H9 (cell line): ENCODE measurements at regions not wholly inside any gene's neighbourhood (a gene's known extent, or its start where the extent isn't known, plus 50 kb on each side); places are given as distances from the start of the nearest gene placed in this dataset.

Source experiments
- DNase-seq: peaks from one replicate; pipeline ENCODE4 v3.0.0-alpha.2; 2017
- H2AFZ ChIP-seq: one replicate; pipeline ENCODE4 v1.6.1; 2013; ENCODE audit warnings: mild to moderate bottlenecking, low read length, control low read depth, moderate library complexity
- H2AK5ac ChIP-seq: 2 replicates; pipeline ENCODE4 v1.6.1; 2013; ENCODE audit warnings: low read length, control low read depth, mixed read lengths; ENCODE audit not compliant: insufficient read length
- H2BK120ac ChIP-seq: one replicate; pipeline ENCODE4 v1.6.1; 2013; ENCODE audit warnings: low read depth, mild to moderate bottlenecking, low read length, control low read depth, inconsistent platforms; ENCODE audit not compliant: poor library complexity, severe bottlenecking
- H2BK12ac ChIP-seq: 2 replicates; pipeline ENCODE4 v1.6.1; 2013; ENCODE audit warnings: low read length, control low read depth, mixed read lengths, low read depth; ENCODE audit not compliant: insufficient read length
- H2BK15ac ChIP-seq: 2 replicates; pipeline ENCODE4 v1.6.1; 2013; ENCODE audit warnings: low read depth, low read length, control low read depth
- H2BK20ac ChIP-seq: one replicate; pipeline ENCODE4 v1.6.1; 2013; ENCODE audit warnings: low read depth, mild to moderate bottlenecking, low read length, control low read depth, inconsistent platforms; ENCODE audit not compliant: poor library complexity, severe bottlenecking
- H2BK5ac ChIP-seq: 2 replicates; pipeline ENCODE4 v1.6.1; 2013; ENCODE audit warnings: low read length, control low read depth, mixed read lengths; ENCODE audit not compliant: insufficient read length
- H3K14ac ChIP-seq: 2 replicates; pipeline ENCODE4 v1.6.1; 2013; ENCODE audit warnings: low read length, control low read depth; ENCODE audit not compliant: insufficient read depth
- H3K18ac ChIP-seq: 2 replicates; pipeline ENCODE4 v1.6.1; 2013; ENCODE audit warnings: low read depth, mild to moderate bottlenecking, mixed read lengths, low read length, control low read depth; ENCODE audit not compliant: insufficient read length
- H3K23ac ChIP-seq: 2 replicates; pipeline ENCODE4 v1.6.1; 2013; ENCODE audit warnings: low read length, control low read depth, mixed read lengths, low read depth; ENCODE audit not compliant: insufficient read length
- H3K23me2 ChIP-seq: 2 replicates; pipeline ENCODE4 v1.6.1; 2013; ENCODE audit warnings: low read depth, mild to moderate bottlenecking, mixed read lengths, low read length, control low read depth; ENCODE audit not compliant: insufficient read length, poor library complexity, severe bottlenecking
- H3K27ac ChIP-seq: 2 replicates; pipeline ENCODE4 v1.5.1; 2013; ENCODE audit warnings: low read length, control low read depth, mixed read lengths, low read depth; ENCODE audit not compliant: insufficient read length
- H3K27me3 ChIP-seq: 2 replicates; pipeline ENCODE4 v1.6.1; 2013; ENCODE audit warnings: low read length, control low read depth, inconsistent platforms; ENCODE audit not compliant: insufficient read depth
- H3K4ac ChIP-seq: 2 replicates; pipeline ENCODE4 v1.6.1; 2013; ENCODE audit warnings: low read depth, mild to moderate bottlenecking, control low read depth, inconsistent platforms, low read length, moderate library complexity
- H3K4me1 ChIP-seq: 2 replicates; pipeline ENCODE4 v1.6.1; 2013; ENCODE audit warnings: low read length, control low read depth, inconsistent platforms; ENCODE audit not compliant: insufficient read depth
- H3K4me2 ChIP-seq: 2 replicates; pipeline ENCODE4 v1.6.1; 2013; ENCODE audit warnings: low read length, control low read depth, mixed read lengths; ENCODE audit not compliant: insufficient read length, insufficient read depth
- H3K56ac ChIP-seq: 2 replicates; pipeline ENCODE4 v1.6.1; 2013; ENCODE audit warnings: low read depth, mild to moderate bottlenecking, mixed read lengths, low read length, control low read depth; ENCODE audit not compliant: insufficient read length
- H3K79me1 ChIP-seq: 2 replicates; pipeline ENCODE4 v1.6.1; 2013; ENCODE audit warnings: low read depth, mild to moderate bottlenecking, moderate library complexity, low read length, control low read depth, inconsistent platforms; ENCODE audit not compliant: insufficient read depth, poor library complexity, severe bottlenecking
- H3K79me2 ChIP-seq: 2 replicates; pipeline ENCODE4 v1.6.1; 2013; ENCODE audit warnings: low read length, control low read depth, inconsistent platforms; ENCODE audit not compliant: insufficient read depth
- H3K9ac ChIP-seq: 2 replicates; pipeline ENCODE4 v1.6.1; 2013; ENCODE audit warnings: low read length, control low read depth, mixed read lengths; ENCODE audit not compliant: insufficient read length; ENCODE audit errors: extremely low read depth
- H3K9me3 ChIP-seq: one replicate; pipeline ENCODE4 v1.6.1; 2013; ENCODE audit warnings: low read depth, low read length, inconsistent platforms; ENCODE audit not compliant: control insufficient read depth
- H3T11ph ChIP-seq: one replicate; pipeline ENCODE4 v1.6.1; 2013; ENCODE audit warnings: mild to moderate bottlenecking, low read length, control low read depth, inconsistent platforms
- H4K20me1 ChIP-seq: one replicate; pipeline ENCODE4 v1.6.1; 2013; ENCODE audit not compliant: control insufficient read depth, insufficient read length, insufficient read depth
- H4K5ac ChIP-seq: 2 replicates; pipeline ENCODE4 v1.6.1; 2013; ENCODE audit warnings: low read depth, mild to moderate bottlenecking, mixed read lengths, low read length, control low read depth; ENCODE audit not compliant: insufficient read length
- H4K8ac ChIP-seq: replicated peaks from 2 replicates; pipeline ENCODE4 v1.6.1; 2013; ENCODE audit warnings: low read length, control low read depth, mixed read lengths, low read depth; ENCODE audit not compliant: insufficient read length
- H4K91ac ChIP-seq: 2 replicates; pipeline ENCODE4 v1.6.1; 2013; ENCODE audit warnings: low read depth, mild to moderate bottlenecking, moderate library complexity, mixed read lengths, low read length, control low read depth; ENCODE audit not compliant: insufficient read length
- H3K27ac Mint-ChIP-seq, 3 experiments: 2 replicates in 2 of 3; 3 replicates in 1 of 3; pipeline ENCODE4 v1.8.0; 2020 to 2021; ENCODE audit warnings: mixed read lengths in 3 of 3, mild to moderate bottlenecking in 1 of 3, moderate library complexity in 1 of 3
- H3K27me3 Mint-ChIP-seq: 2 replicates; pipeline ENCODE4 v1.8.0; 2021; ENCODE audit warnings: low read depth, mild to moderate bottlenecking, moderate library complexity, mixed read lengths
- H3K36me3 Mint-ChIP-seq, 3 experiments: 2 replicates in 2 of 3; 3 replicates in 1 of 3; pipeline ENCODE4 v1.8.0; 2020 to 2021; ENCODE audit warnings: low read depth in 3 of 3, mixed read lengths in 3 of 3; ENCODE audit not compliant: insufficient read depth in 1 of 3
- H3K4me1 Mint-ChIP-seq, 2 experiments: 2 replicates each; pipeline ENCODE4 v1.8.0; 2020; ENCODE audit warnings: mixed read lengths in 2 of 2
- H3K4me3 Mint-ChIP-seq, 2 experiments: 2 replicates in 1 of 2; 3 replicates in 1 of 2; pipeline ENCODE4 v1.8.0; 2020 to 2021; ENCODE audit warnings: mild to moderate bottlenecking in 2 of 2, mixed read lengths in 2 of 2, moderate library complexity in 1 of 2
- H3K9me3 Mint-ChIP-seq, 2 experiments: 2 replicates in 1 of 2; 3 replicates in 1 of 2; pipeline ENCODE4 v1.8.0; 2020; ENCODE audit warnings: mild to moderate bottlenecking in 2 of 2, mixed read lengths in 2 of 2, moderate library complexity in 1 of 2
- CTCF ChIP-seq: fragments of 200-600 bp; sonication (generic); conservative IDR thresholded peaks from 3 replicates; pipeline ENCODE4 v1.8.0; 2021; ENCODE audit warnings: antibody characterized with exemption, mild to moderate bottlenecking

- Histone ChIP-seq H3K9ac (no peak overlapping the region), H2AFZ (no peak overlapping the region), H3K79me2 (no peaks in the 10 kb centered on the region), H2BK15ac (no peak overlapping the region), H3K23ac (no peak overlapping the region), H3K14ac (no peak overlapping the region), H4K8ac (no peak overlapping the region), H2BK20ac (no peak overlapping the region), H4K5ac (no peak overlapping the region), H2BK12ac (no peak overlapping the region), H4K20me1 (no peaks in the 10 kb centered on the region), H4K91ac (no peak overlapping the region), H3K56ac (no peak overlapping the region), H3K4ac (no peak overlapping the region), H2BK5ac (no peak overlapping the region), H3K9me3 (no peaks in the 10 kb centered on the region), H3T11ph (no peak overlapping the region), H3K27me3 (no peaks in the 10 kb centered on the region), H3K4me1 (no peaks in the 10 kb centered on the region), H2BK120ac (no peak overlapping the region), H3K4me2 (no peak overlapping the region), H3K18ac (no peak overlapping the region), H3K23me2 (no peaks in the 10 kb centered on the region), H3K79me1 (no peaks in the 10 kb centered on the region), H2AK5ac (no peak overlapping the region), H3K27ac (no peak overlapping the region)
- Mint-ChIP-seq H3K9me3 (peaks cover 24 to 25% of the 10 kb centered on the region in 2 experiments), H3K4me3 (no peak overlapping the region), H3K27ac (no peak overlapping the region), H3K27me3 (no peaks in the 10 kb centered on the region), H3K36me3 (peaks cover 7 to 24% (median 10%) of the 10 kb centered on the region in 3 experiments), H3K4me1 (no peaks in the 10 kb centered on the region)
- DNase-seq, result no peak
- no peak for TF ChIP-seq CTCF
Observed at GRCh38 chr12:25045869-25046268, 97.0 kb upstream of the BCAT1 start.
